ENCODE measurements at regions not wholly inside any gene's neighbourhood (a gene's known extent, or its start where the extent isn't known, plus 50 kb on each side); places are given as distances from the start of the nearest gene placed in this dataset.

DNA sequence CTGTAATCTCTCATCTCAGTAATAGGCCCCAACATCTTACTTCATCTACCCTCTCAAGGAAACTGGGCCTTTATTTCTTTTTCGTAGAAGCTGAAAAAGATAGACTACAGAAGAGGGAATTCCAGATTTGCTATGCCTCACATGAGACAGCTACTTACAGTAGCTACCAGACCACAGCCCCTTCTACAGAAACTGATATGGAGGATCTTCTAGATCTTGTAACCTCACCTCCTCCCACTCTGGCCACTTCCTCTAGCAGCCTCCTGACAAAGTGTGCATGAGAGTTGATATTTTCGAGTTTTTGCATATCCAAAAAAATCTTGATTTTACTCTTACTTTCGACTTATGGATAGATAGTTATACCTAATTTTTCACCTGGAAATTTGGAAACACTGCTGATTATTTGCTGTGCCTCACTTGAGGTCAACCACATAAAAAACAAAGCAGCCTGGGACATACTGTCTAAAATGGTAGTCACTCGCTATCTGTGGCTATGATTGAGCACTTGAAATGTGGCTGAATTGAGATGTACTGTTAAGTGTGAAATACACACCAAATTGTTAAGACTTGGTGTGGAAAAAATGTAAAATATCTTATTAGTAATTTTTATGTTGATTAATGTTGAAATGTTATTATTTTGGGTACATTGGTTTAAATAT lies 86.3 kb upstream of the NID2 start (continued):
- TF ChIP-seq, protein P1, sequence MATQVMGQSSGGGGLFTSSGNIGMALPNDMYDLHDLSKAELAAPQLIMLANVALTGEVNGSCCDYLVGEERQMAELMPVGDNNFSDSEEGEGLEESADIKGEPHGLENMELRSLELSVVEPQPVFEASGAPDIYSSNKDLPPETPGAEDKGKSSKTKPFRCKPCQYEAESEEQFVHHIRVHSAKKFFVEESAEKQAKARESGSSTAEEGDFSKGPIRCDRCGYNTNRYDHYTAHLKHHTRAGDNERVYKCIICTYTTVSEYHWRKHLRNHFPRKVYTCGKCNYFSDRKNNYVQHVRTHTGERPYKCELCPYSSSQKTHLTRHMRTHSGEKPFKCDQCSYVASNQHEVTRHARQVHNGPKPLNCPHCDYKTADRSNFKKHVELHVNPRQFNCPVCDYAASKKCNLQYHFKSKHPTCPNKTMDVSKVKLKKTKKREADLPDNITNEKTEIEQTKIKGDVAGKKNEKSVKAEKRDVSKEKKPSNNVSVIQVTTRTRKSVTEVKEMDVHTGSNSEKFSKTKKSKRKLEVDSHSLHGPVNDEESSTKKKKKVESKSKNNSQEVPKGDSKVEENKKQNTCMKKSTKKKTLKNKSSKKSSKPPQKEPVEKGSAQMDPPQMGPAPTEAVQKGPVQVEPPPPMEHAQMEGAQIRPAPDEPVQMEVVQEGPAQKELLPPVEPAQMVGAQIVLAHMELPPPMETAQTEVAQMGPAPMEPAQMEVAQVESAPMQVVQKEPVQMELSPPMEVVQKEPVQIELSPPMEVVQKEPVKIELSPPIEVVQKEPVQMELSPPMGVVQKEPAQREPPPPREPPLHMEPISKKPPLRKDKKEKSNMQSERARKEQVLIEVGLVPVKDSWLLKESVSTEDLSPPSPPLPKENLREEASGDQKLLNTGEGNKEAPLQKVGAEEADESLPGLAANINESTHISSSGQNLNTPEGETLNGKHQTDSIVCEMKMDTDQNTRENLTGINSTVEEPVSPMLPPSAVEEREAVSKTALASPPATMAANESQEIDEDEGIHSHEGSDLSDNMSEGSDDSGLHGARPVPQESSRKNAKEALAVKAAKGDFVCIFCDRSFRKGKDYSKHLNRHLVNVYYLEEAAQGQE (IDR thresholded peaks at IDR 0.05; ENCODE audit: unreplicated experiment), result no peak
- TF ChIP-seq CREB1 (CRISPR knock-in tag; IDR thresholded peaks at IDR 0.05; ENCODE audit: low read depth) (no peak), NANOG (IDR thresholded peaks at IDR 0.05; ENCODE audit: borderline replicate concordance) (no peak), POLR2AphosphoS5 (IDR thresholded peaks at IDR 0.05; ENCODE audit: low read depth) (no peak), EZH2phosphoT487 (IDR thresholded peaks at IDR 0.05; ENCODE audit: unreplicated experiment) (no peak), ZNF331 (CRISPR knock-in tag; IDR thresholded peaks at IDR 0.05; ENCODE audit: low read depth) (no peak)
- TF ChIP-seq, protein P2, sequence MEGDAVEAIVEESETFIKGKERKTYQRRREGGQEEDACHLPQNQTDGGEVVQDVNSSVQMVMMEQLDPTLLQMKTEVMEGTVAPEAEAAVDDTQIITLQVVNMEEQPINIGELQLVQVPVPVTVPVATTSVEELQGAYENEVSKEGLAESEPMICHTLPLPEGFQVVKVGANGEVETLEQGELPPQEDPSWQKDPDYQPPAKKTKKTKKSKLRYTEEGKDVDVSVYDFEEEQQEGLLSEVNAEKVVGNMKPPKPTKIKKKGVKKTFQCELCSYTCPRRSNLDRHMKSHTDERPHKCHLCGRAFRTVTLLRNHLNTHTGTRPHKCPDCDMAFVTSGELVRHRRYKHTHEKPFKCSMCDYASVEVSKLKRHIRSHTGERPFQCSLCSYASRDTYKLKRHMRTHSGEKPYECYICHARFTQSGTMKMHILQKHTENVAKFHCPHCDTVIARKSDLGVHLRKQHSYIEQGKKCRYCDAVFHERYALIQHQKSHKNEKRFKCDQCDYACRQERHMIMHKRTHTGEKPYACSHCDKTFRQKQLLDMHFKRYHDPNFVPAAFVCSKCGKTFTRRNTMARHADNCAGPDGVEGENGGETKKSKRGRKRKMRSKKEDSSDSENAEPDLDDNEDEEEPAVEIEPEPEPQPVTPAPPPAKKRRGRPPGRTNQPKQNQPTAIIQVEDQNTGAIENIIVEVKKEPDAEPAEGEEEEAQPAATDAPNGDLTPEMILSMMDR (conservative IDR thresholded peaks at IDR 0.05; ENCODE audit: low read depth in 2 of 2), result no peak

DNA sequence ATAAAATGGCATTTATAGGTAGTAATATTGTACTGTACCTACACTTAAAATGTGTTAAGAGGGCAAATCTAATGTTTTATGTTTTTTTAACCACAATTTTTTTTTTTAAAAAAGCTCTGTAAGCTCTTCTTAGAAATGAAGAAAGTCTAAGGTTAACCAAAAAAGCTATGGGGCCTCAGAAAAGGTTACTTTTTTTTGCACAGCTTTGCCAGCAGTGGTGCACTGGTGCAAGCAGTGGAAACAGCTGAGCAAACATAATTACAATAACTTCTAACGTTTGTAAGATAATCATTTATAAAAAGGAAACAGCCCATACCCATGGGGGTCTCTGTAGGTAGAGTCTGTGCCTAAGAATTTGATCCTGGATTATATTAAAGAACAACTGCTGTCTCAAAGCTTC lies 85.1 kb upstream of the NID2 start:
- H3K4me3 ChIP-seq, result no peak overlapping the region
- Mint-ChIP-seq H3K4me1 (no peaks in the 10 kb centered on the region), H3K4me3 (no peak overlapping the region), H3K9me3 (no peaks in the 10 kb centered on the region), H3K36me3 (ENCODE audit: low read depth) (no peaks in the 10 kb centered on the region; the same call in 1 of the 3 replicates), H3K27me3 (ENCODE audit: insufficient read depth, low read depth, poor library complexity) (peaks cover 2% of the 10 kb centered on the region), H3K27ac (no peak overlapping the region)
- H3K27me3 ChIP-seq (ENCODE audit: insufficient read depth), result no peaks in the 10 kb centered on the region
- H3K79me2 ChIP-seq (replicated peaks; ENCODE audit: insufficient read depth), result no peaks in the 10 kb centered on the region
- no peaks in the 10 kb centered on the region for H3K36me3 ChIP-seq (ENCODE audit: insufficient read depth)
- DNase-seq (ENCODE audit: low spot score), result no peak
- H3K27ac ChIP-seq (ENCODE audit: low read depth), result no peak overlapping the region
- no peaks in the 10 kb centered on the region for H3K9me2 ChIP-seq (ENCODE audit: insufficient read depth)
- no peak overlapping the region for H2AFZ ChIP-seq
- no peak for ATAC-seq
- H4K20me1 ChIP-seq (replicated peaks; ENCODE audit: insufficient read depth), result no peaks in the 10 kb centered on the region; the same call in 1 of the 2 replicates
- H3K4me1 ChIP-seq (ENCODE audit: insufficient read depth), result no peaks in the 10 kb centered on the region
- H3F3A ChIP-seq (replicated peaks; ENCODE audit: low read depth), result no peaks in the 10 kb centered on the region
- H3K4me2 ChIP-seq, result no peak overlapping the region
- TF ChIP-seq ZNF114 (CRISPR knock-in tag; IDR thresholded peaks at IDR 0.05) (no peak), ZNF331 (CRISPR knock-in tag; IDR thresholded peaks at IDR 0.05; ENCODE audit: low read depth) (no peak), EZH2phosphoT487 (IDR thresholded peaks at IDR 0.05; ENCODE audit: unreplicated experiment) (no peak), EZH2 (IDR thresholded peaks at IDR 0.05; ENCODE audit: low read depth, unreplicated experiment) (no peak), NANOG (IDR thresholded peaks at IDR 0.05; ENCODE audit: borderline replicate concordance) (no peak), STAT1 (IDR thresholded peaks at IDR 0.05; ENCODE audit: unreplicated experiment) (no peak), ETS1 (IDR thresholded peaks at IDR 0.05) (no peak), POLR2AphosphoS5 (IDR thresholded peaks at IDR 0.05; ENCODE audit: low read depth) (no peak), CREB1 (CRISPR knock-in tag; IDR thresholded peaks at IDR 0.05; ENCODE audit: low read depth) (no peak), JUNB (IDR thresholded peaks at IDR 0.05; ENCODE audit: unreplicated experiment) (no peak)
- TF ChIP-seq, protein P2 (conservative IDR thresholded peaks at IDR 0.05; ENCODE audit: low read depth in 2 of 2), result no peak
- TF ChIP-seq, protein P1 (IDR thresholded peaks at IDR 0.05; ENCODE audit: unreplicated experiment), result no peak

Measured in GM23338 (cell line).